ENCODE measurements at regions not wholly inside any gene's neighbourhood (a gene's known extent, or its start where the extent isn't known, plus 50 kb on each side); places are given as distances from the start of the nearest gene placed in this dataset.
A peak's percentile ranks its signal among the peaks of the same experiment; 100 is the strongest.

DNA sequence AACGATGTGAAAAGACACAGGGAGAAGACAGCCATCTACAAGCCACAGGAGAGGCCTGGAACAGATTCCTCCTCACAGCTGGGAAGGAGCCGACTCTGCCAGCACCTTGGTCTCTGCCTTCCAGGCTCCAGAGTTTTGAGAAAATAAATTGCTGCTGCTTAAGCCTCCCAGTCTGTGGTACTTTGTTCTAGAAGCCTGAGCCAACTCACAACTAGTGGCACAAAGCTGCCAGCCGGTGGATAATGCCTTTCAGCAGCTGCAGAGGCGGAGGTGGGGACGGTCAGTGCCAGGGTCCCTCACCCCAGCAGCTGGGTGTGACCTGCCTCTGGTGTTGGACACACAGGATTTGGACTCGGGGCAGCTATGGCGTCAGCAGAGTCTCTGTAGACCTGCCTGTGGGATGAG is 255.4 kb upstream of the PITRM1 start:
- DNase-seq = no peak
- in situ Hi-C loops (cut with MboI; ENCODE audit: low pct_unique_long_range_greater_than_20kb, low sequenced_read_pairs) = no loop called here

DNA sequence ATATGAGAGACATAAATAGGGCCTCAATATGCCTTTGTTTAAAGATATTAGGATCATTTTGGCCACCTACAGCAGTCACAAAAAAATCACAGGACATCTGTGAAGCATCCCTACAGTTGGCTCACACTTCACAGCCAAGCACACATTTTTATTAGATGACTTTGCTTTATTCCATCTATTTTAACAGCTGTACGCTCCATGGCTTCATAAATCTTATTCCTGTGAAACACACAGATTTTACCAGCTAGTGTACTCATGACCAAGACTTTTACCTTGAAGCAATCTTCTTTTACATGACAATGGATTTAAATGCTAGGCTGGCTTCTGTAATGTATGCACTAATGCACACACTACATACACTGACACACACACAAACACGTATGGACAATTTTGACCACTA is 254.8 kb upstream of the PITRM1 start:
- in situ Hi-C loops (cut with MboI; ENCODE audit: low pct_unique_long_range_greater_than_20kb, low sequenced_read_pairs) = no loop called here
- no peak for DNase-seq

DNA sequence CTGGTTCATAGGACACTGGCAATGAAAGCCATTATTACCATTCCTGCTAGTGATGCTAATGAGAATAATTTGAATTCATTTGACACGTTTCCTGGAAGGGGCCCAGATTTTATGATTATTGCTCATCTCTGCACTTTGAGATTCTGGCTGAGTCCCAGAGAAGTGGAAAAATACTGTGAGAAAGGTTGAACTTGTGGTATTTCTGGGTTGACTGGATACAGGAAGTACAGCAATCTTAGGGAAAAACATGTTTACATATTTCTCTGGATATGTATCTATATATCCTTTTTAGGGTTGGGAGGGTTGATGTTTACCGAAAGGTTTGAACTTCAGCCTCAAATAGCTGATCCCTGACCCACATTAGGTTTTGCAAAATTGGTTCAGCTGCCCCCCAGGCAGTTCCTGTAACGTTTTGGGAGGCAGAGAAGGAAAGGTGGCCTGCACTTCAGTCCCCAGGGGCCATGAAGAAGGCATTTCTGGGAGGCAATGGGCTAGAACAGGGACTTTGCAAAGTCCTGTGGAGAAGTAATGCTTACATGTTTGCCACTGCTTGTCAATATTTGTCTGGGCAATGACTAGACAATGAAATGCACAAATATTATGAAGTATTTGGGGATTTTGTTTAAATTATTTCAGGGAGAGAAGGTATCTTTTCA is 253.7 kb upstream of the PITRM1 start:
- in situ Hi-C loops (cut with MboI; ENCODE audit: low pct_unique_long_range_greater_than_20kb, low sequenced_read_pairs) = no loop called here
- DNase-seq = no peak

GRCh38 chr10:3425716-3426115 is 253.1 kb upstream of the PITRM1 start:
- DNase-seq = no peak
- in situ Hi-C loops (cut with MboI; ENCODE audit: low pct_unique_long_range_greater_than_20kb, low sequenced_read_pairs) = no loop called here

DNA sequence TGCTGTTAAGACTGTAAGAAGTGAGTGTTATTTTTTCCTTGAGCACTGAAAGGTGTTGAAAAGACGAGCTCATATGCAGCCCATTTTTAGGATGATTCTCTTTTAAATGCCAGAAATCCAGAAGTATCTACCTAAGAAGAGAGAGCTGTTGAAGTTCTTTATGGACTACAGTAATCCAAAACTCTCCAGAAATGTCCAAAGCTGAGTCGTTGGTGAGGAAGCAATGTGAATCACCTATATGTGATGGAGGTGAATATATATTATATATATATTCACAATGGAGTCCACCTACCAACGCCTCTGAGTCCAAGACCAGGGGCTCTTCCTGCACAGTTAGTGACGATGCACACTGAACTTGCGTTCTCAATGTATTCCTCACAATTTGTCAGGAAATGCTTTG is 252.7 kb upstream of the PITRM1 start:
- in situ Hi-C loops (cut with MboI; ENCODE audit: low pct_unique_long_range_greater_than_20kb, low sequenced_read_pairs) = no loop called here
- no peak for DNase-seq

GRCh38 chr10:3424111-3424851 is 251.7 kb upstream of the PITRM1 start:
- peak; percentile 54 for DNase-seq
- in situ Hi-C loops (cut with MboI; ENCODE audit: low pct_unique_long_range_greater_than_20kb, low sequenced_read_pairs) = no loop called here

DNA sequence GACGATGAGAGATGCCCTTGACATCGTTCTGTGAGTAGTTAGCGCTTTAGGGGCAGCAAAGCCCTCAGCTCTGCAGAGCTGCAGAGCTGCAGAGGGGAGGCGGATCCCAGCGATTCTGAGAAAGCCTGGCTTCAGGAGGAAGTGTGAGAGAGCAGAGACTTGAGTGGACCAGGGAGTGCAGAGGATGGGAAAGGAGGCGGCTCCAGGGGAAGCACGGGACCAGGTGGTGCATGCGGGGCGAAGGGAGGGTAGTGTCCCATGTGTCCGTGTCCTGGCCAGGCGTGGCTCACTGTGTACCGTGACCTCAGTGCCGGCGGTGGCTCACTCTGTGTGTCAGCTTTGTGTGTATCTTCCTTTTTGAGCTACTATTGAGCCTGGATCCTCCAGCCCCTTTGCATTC is 250.8 kb upstream of the PITRM1 start:
- no peak for DNase-seq
- in situ Hi-C loops (cut with MboI; ENCODE audit: low pct_unique_long_range_greater_than_20kb, low sequenced_read_pairs) = no loop called here

DNA sequence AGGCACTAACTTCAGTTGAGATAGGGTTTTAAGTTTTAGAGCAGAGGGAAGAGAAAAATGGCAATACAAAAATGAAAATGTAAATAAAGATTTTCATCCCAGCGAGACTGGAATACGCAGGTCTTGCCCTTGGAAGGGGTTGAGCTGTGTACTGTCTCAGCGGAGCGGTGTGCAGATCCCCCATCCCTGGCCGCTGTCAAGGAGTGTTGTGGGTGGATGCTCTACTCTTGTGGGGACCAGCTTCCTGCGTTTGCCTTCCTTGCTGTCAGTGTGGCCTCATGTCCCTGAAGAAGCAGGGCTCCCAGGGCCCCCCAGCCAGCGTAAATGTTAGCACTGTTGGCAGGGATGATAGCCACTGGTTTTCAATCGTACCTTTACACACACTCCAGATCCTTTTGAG is 249.7 kb upstream of the PITRM1 start:
- no peak for DNase-seq
- in situ Hi-C loops (cut with MboI; ENCODE audit: low pct_unique_long_range_greater_than_20kb, low sequenced_read_pairs) = no loop called here

GRCh38 chr10:3421537-3422257 is 249.1 kb upstream of the PITRM1 start:
- in situ Hi-C loops (cut with MboI; ENCODE audit: low pct_unique_long_range_greater_than_20kb, low sequenced_read_pairs) = no loop called here
- no peak for DNase-seq

- in situ Hi-C loops (cut with MboI; ENCODE audit: low pct_unique_long_range_greater_than_20kb, low sequenced_read_pairs) = no loop called here
- DNase-seq = no peak
These were observed 248.2 kb upstream of the PITRM1 start for GRCh38 chr10:3420527-3421469.

DNA sequence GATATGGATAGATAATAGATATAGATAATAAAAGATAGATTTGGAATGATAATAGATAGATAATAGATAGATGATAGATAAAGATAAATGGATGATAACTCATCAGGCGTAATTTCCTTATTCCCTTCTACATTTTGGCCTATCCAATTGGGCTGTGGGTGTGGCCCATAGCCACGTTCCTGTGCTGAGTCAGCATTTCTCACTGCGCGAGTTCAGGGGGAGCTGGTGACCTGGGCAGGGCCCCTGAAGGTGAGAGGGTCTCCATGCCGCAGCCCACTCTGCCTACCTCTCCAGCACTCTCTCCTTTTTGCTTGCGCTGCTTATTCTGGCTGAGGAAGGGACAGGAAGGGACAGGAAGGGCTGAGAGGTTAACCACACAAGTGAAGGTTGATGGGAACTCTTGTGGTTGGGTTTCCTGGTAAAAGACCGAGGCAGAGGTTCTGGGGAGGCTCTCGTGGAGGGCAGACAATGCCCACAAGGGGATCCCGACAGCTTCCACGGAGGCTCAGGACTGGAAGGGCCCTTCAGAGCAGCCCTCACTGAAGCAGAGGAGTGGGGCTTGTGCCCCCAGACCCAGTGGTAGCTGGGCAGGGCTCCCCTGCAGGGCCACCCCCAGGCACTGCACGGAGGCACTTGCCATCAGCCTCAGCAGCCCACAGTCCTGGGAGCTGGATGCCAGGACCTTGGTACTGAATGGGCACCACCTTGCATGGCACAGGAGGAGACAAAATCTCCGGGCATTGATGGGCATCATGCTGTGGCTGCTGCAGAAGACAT is 247.3 kb upstream of the PITRM1 start:
- in situ Hi-C loops (cut with MboI; ENCODE audit: low pct_unique_long_range_greater_than_20kb, low sequenced_read_pairs) = no loop called here
- peak; percentile 54 for DNase-seq

GRCh38 chr10:3418926-3419325 is 246.3 kb upstream of the PITRM1 start:
- no peak for DNase-seq
- in situ Hi-C loops (cut with MboI; ENCODE audit: low pct_unique_long_range_greater_than_20kb, low sequenced_read_pairs) = no loop called here

GRCh38 chr10:3418041-3418754 is 245.6 kb upstream of the PITRM1 start:
- in situ Hi-C loops (cut with MboI; ENCODE audit: low pct_unique_long_range_greater_than_20kb, low sequenced_read_pairs) = no loop called here
- DNase-seq = no peak

DNA sequence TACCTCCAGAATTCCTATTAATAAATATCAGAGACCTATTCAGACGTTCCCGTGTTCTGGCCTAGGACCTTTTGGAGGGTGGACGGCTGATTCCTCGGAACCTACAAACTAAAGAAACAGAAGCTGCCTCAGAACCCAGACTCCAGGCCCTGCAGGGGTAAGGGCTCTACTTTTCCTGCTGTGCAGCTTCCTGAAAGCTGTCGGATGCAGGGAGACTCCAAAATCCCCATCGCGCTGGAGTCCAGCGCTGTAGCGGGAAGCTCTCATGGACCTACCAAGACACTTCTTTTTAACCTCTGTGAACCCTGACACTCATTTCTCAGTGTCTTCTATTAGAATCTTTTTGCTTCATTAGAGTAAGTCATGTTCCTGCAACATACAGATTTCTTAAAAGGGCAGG is 244.5 kb upstream of the PITRM1 start:
- DNase-seq = no peak
- in situ Hi-C loops (cut with MboI; ENCODE audit: low pct_unique_long_range_greater_than_20kb, low sequenced_read_pairs) = no loop called here

GRCh38 chr10:3415878-3416605 is 243.5 kb upstream of the PITRM1 start:
- in situ Hi-C loops (cut with MboI; ENCODE audit: low pct_unique_long_range_greater_than_20kb, low sequenced_read_pairs) = no loop called here
- DNase-seq = no peak

GRCh38 chr10:3415038-3415736 is 242.6 kb upstream of the PITRM1 start:
- in situ Hi-C loops (cut with MboI; ENCODE audit: low pct_unique_long_range_greater_than_20kb, low sequenced_read_pairs) = no loop called here

DNA sequence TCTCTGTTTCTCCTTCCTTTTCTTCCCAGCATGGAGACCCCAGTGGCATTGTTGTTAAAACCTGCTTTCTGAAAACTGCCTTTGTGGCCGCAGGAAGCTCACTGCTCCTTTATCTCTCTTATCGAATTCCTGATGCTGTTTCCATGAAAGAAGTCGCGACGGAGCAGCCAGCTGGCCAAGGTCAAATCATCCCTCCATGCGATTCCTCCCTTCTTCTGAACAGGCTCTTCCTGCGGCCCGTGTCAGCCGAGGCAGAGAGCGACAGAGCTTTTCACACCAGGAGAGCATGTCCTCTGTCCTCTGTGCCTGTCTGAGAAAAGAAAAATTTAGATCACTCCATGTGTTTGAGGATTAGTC is 242.1 kb upstream of the PITRM1 start:
- in situ Hi-C loops (cut with MboI; ENCODE audit: low pct_unique_long_range_greater_than_20kb, low sequenced_read_pairs) = no loop called here
- DNase-seq = no peak

More at GRCh38 chr10:3415038-3415736, 242.6 kb upstream of the PITRM1 start:
- DNase-seq = no peak

Data from KBM-7 (cell line).